NCI-H2196 (cell line): ENCODE measurements at regions not wholly inside any gene's neighbourhood (a gene's known extent, or its start where the extent isn't known, plus 50 kb on each side); places are given as distances from the start of the nearest gene placed in this dataset.
"Not testable (repeated sequence)": the region's sequence is repeated elsewhere in the genome, so short reads cannot be mapped to it uniquely, and the experiment has no call there.

Experiments used
- DNase-seq: peaks from one replicate; lab custom pipeline; 2025; ENCODE audit not compliant: unreplicated experiment; lab: John Stamatoyannopoulos, UW

DNA sequence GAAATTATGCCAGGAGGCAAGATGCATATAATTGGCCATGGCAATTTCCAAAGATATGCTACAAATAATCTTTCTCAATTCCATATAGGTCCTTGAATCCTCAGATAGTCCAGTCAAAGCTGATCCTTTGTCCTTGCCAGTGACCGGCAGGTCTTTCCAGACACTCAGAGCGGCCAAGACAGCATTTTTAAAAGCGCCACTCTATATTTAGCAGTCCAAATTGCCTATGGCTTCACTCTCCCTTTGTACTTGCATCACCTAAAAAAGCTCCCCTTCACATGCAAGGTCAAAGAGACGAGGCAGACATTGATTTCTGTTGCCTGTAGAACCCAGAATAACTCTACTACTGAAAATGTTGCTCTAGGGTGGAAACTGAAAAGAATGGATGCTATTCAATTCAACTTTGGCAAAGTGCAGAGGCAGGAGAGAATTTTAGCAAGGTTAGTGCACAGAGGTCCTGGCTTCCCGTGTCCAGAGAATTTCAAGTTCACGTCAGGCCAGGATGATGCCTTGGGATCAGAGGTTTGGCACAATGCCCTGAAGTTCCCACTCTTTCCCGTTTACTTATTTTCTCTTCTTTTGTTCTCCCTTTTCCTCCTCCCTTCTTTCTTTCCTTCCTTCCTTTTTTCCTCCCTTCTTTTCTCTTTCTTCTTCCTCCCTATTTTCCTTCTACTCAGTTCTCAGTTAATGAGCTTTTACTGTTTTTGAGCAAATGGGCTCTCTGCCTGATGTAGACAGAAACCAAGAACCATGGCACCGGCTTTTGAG, 108.5 kb downstream of the KCNK1 start:
- DNase-seq, result no peak

DNA sequence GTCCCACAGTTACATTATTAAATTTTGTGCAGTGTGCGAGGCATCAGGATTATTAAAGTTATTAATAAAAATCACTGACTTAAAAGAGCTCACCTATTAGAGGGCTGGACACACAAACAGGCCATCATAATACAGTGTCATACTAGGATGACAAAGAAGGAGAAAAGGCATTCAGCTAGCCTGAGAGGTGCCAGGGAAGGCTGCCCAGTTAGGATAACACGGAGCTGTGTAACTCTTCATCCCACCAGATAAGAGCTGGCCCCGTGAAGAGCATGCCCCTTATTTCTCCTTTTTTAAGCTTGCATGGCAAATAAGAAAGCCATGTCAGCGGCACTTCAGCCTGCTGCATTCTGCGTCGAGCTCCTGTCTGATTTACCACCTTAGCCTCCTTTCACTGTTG, 109.5 kb downstream of the KCNK1 start:
- DNase-seq, result no peak

DNA sequence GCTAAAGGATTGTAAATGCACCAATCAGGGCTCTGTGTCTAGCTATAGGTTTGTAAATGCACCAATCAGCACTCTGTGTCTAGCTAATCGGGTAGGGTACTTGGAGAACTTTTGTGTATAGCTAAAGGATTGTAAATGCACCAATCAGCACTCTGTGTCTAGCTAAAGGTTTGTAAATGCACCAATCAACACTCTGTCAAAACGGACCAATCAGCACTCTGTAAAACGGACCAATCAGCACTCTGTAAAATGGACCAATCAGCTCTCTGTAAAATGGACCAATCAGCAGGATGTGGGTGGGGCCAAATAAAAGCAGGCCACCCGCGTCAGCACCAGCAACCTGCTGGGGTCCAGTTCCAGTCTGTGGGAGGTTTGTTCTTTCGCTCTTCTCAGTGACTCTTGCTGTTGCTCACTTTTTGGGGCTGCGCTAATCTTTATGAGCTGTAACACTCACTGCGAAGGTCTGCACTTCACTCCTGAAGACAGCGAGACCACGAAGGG, 110.3 kb downstream of the KCNK1 start:
- not testable (repeated sequence) for DNase-seq

DNA sequence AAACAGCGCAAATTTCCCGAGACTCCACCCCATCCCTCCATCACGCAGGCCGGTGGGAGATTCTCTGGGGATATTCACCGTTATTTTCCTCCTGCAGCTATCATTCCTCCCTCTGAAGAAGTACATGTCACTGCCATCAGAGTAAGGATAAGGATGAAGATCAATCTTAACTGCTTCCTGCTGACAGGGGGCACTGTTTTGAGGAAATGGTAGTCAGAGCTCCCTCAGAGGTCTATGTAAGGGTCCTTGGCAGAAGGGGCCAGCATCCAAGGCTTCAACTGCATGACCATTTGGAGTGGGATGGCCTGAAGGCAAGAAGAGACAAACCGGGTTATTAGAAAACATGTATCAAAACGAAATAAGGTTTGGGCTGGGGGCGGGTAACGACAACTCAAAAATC, 111.5 kb downstream of the KCNK1 start:
- DNase-seq, result no peak

DNA sequence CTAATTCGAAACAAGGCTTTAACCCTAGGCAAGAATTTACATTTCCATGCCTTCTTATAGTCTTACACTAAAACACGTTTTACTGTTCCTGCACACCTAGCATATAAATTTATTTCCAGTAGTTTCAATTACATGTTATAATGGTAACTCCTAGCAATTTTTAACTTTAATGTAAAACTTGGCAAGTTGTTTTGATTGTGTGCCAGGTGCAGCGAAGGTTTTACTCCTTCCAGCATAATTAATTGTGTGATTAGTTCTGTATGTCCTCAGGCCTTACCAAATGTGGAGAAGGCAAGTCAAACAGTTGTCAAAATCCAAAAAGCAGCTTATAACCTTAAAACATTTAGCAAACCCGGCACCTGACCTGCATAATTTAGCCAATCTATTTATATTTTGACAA, 114.8 kb downstream of the KCNK1 start:
- DNase-seq, result no peak

DNA sequence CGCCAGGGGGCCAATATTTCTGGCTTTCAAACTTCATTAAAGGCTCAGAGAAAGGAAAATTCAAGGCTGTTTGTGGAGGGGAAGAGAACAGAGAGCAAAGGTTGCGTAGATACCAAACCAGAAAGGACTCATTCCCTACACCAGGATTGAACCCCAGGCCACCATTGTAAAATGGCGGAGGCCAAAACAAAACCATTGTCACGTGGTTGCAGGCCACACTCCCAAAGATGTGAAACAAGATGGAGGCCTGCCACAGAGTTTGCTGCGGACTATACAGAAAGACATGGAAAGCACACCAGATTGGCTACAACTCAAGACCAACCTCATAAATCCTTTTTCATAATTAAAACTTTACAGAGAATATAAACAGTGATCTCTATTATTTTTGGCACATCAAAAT, 116.5 kb downstream of the KCNK1 start:
- DNase-seq, result no peak

DNA sequence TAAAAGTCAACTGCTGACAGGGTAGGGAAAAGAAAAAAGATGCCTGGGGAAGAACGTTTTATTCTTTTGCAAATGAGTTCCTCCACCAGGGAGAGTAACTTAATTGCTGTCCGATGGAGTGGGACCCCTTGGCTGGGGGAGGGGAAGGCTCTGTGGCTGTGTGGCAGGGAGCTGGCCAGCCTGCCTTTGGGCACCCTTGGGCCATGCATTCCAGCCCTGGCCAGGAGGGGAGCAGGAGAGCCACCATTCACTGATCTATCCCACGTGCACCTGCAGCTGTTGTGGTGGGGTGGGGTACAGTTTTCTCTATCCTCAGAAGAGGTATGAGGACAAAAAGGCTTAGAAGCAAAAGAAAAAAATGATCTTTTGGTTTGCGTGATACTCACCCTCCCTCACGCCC, 116.9 kb downstream of the KCNK1 start:
- DNase-seq, result no peak

DNA sequence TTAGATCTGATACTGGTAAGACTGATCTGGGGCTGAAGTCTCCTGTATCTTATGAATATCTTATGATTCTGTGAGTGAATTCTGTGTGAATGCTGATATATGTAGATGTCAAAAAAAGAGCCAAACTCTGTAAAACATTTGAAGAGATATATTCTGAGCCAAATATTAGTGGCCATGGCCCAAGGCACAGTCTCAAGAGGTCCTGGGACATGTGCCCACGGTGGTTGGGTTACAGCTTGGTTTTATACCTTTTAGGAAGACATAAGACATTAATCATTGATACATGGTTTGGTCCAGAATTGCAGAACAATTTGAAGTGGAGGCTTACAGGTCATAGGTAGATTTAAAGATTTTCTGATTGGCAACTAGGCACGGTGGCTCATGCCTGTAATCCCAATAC, 118.3 kb downstream of the KCNK1 start:
- no peak for DNase-seq

DNA sequence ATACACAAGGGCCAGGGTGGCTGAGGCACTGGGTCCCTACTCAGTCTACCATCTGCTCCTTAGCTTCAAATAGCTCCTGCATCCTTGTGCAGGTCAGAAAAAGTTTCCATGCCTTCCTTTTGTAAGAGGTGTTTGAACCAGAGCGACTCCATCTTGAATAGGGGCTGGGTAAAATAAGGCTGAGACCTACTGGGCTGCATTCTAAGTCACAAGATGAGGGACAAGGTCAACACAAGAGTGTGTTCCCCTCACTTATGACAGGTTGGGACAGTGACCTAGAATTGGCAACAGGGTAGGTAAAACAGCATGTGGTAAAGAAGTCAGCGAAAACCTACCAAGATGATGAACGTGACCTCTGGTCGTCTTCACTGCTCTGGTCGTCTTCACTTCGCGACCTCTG, 120.5 kb downstream of the KCNK1 start:
- no peak for DNase-seq

DNA sequence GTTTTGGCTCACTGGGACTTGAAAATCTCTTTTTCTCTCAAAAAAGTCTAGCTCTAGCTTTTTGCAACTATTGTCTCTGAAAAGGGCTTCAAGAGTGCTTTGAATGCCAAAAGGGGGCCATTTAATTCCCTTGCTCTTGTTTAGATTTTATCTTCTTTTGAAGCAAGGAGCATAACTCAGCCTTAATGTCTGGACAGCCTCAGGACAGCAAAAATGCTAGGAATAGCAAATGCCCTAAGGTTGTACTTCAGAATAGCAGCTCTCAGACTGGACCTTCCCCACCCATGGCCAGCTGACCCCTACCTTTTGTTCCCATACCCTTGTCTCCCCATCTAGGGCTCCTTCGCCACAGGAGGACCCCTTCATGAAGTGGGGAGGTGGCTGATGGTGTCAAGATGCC, 121.4 kb downstream of the KCNK1 start:
- no peak for DNase-seq

DNA sequence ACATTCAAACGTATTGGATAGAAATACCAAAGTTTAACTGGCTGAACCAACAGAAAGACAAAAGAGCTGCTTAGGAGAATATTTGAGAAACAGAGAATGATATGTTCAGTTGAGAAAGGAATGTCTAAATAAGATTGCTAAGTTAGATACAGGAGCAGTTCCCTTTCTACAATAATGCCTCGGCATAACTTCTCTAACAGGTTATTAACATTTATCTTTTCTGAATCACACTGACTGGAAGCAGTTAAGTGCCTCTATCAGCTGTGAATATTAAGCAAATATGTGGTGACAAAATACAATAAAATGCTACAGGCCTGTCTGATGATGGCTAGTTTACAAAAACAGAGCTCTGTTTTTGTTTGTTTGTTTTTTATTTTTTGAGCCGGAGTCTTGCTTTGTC, 121.9 kb downstream of the KCNK1 start:
- DNase-seq, result no peak

DNA sequence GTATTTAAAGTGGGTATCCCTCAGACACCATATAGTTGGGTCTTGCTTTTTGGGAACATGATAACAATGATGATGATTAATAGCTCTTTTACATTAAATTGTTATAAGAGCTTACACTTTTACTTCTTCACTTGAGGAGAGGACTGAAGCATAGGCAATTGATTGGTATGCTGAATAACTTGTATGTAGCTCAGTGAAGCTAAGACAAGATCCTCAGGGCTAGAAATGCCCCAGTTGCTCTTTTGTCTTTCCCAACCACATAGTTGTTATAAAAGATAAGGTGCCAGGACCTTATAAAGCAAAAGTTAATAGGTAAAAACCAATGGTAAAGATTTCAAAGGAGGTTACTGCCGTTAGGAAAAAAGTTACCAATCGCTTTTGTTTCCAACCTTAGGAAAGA, 123.4 kb downstream of the KCNK1 start:
- no peak for DNase-seq

DNA sequence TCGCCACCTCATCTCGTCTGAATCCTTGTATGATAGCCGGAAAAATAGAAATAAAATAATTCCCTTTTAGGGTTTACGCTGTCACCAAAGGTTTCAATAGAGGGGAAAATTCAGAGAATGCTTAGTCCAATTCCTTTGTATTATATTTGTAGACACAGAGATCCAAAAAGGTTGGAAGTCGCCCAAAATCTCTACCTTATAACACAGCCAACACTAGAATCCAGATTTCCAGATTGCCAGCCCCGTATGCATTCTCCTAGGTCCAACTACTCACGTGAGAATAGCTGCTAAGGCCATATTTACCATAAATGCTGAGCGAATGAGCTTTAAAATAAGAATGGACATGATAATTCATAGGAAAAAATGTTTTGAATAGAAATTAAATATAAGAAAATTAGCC, 124.5 kb downstream of the KCNK1 start:
- no peak for DNase-seq

DNA sequence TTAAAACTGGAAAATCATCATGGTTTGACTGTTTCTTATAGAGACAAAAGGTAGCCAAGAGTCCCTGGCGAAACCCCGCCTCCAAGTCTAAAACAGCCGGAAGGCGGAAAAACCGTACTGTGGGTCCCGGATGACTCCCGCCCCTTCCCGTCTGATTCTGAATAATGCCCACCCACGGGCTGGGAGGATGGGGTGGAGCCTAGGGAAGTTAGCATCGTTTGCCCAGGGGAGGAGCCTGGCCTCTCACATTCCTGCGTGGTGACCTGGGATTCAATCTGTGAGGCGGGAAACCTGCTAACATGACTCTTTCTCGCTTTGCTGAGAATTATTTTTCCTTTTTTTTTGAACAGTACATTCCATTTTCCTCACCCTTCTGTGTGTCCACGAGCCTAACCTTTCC, 124.9 kb downstream of the KCNK1 start:
- DNase-seq, result no peak

DNA sequence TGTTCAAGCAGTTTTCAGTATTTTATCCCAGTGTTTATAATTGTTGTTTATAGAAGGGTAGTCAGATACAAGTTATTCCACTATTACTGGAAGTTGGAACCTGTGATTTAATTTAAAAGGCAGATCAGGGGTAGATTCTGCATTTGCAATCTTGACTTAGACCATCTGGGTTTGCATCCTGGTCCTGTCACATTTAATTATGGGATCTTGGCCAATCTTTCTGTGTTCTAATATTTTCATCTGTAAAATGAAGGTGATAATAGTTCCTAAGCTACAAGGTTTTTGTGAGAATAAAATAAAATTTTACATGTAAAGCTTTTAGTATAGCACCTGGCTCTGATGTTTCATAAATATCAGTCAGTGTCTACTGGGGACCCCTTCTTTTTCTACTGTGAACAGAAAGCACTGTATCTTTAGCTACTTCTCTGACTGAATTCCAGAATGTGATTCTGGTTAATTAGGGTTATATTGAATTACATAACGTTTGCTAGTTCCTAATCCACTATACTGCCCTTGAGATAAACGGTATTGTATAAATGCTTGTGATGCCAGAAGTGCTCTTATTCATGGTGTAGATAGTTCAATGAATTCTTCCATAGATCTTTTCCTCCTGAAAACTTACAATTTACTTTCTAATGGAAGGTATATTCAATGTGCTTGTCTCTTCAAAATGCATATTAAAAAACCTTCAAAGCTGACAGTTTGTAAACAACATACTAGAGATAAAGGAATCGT, 131.0 kb downstream of the KCNK1 start:
- DNase-seq, result no peak

DNA sequence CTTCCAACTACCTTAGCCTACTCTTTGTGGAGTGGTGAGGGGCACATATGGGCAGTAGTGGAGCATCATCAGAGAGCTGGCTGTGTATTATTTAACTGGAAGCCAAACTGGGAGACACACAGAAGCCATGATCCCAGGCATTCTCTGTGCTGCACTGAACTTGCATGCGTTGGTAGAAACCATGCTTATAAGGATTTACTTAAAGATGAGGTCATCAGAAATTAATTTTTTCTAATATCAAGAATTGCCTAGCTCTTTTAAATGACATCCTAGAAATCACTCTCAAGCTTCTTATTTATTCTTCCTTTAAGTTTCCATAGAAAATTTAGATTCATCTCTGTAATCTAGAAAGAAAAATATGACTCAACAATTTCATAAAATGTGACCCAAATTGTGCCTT, 136.2 kb downstream of the KCNK1 start:
- DNase-seq, result no peak

DNA sequence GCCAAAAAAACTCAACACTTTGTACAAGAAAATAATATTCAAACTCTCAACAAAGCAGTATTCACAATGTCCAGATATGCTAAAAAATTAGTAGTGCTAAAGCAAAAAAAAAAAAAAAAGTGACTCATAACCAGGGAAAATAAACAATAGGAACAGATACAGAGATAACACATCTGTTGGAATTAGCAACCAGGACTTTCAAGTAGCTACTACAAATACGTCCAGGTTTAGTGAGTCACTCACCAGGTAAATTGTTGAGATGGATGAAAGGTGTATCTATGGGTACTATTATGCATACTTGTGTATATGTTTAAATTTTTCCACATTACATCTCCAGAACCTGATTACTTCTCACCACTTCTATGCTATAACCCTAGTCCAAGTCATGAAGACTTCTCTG, 144.8 kb upstream of the SLC35F3 start:
- no peak for DNase-seq

DNA sequence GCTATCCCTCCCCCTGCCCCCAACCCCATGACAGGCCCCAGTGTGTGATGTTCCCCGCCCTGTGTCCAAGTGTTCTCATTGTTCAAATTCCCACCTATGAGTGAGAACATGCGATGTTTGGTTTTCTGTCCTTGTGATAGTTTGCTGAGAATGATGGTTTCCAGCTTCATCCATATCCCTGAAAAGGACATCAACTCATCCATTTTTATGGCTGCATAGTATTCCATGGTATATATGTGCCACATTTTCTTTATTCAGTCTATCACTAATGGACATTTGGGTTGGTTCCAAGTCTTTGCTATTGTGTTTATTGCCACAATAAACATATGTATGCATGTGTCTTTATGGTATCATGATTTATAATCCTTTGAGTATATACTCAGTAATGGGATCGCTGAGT, 140.2 kb upstream of the SLC35F3 start:
- DNase-seq, result not testable (repeated sequence)

DNA sequence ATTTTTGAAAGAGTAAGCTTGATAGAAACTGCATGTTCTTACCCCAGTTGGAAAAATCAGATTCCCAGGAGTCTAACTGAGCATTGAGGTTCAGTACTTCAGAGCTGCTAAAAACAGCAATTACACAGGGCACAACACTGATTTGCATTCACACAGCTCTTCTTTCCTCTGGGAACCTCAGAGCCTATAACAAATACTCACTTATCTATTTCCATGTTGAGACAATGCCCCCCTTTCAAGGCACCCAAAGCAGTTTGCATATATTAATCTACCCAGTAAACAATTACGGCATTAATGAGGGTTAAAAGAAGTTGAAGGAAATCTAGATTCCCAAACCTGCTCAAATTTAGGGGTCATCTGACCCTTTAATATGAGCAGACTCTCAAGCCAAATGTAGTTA, 126.9 kb upstream of the SLC35F3 start:
- DNase-seq, result no peak

DNA sequence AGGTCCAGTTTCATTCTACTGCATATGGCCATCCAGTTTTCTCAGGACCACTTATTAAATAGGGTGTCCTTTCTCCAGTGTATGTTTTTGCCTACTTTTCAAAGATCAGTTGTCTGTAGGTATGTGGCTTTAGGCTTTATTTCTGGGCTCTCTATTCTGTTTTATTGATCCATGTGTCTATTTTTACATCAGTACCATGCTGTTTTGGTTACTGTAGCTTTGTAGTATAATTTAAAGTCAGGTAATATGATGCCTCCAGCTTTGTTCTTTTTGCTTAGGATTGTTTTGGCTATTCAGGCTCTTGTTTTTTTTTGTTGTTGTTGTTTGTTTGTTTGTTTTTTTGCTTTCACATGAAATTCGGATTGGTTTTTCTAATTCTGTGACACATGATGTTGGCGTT, 124.4 kb upstream of the SLC35F3 start:
- DNase-seq, result no peak

DNA sequence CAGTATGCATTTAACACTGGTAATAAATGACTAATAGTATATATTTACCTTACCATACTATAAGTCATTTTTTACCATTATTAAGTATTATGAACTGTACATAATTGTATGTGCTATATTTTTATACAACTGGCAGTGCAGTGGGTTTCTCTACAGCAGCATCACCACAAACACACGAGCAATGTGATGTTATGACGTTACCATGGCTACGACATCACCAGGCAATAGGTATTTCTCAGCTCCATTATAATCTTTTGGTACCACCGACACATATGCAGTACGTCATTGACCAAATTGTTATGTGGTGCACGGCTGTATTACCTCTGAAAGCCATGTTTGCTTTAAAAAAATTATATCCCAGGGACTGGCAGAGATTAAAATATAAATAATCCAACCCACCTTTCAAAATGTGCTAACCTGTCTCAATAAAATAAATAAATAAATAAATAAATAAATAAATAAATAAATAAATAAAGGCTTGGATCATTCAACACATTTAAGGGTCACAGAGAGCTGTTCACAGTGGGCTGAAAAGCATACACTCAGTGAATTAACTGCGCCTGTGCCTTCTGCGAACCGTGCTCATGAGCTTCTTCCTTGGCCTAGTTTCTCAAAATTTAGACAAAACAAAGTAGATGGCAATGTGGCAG, 121.4 kb upstream of the SLC35F3 start:
- DNase-seq, result no peak

DNA sequence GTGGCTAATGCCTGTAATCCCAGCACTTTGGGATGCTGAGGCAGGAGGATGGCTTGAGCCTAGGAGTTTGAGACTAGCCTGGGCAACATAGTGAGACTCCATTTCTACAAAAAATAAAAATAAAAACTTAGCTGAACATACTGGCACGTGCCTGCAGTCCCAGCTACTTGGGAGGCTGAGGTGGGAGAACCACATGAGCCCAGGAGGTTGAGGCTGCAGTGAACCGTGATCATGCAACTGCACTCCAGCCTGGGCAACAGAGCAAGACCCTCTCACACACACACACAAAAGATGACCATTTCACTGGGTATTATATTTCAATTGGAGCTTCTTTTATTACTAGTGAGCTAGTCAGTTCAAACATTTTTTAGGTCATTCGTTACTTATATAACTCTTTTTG, 116.9 kb upstream of the SLC35F3 start:
- no peak for DNase-seq
